ENCODE measurements at regions not wholly inside any gene's neighbourhood (a gene's known extent, or its start where the extent isn't known, plus 50 kb on each side); places are given as distances from the start of the nearest gene placed in this dataset.

- no peak overlapping the region for H3K18ac ChIP-seq (ENCODE audit: insufficient read length, low read depth, low read length)
- no peak overlapping the region for H4K8ac ChIP-seq (replicated peaks; ENCODE audit: insufficient read length, low read depth, low read length)
- no peaks in the 10 kb centered on the region for H3K4me1 ChIP-seq (ENCODE audit: insufficient read depth, low read length)
- no peaks in the 10 kb centered on the region for H3K27me3 Mint-ChIP-seq (ENCODE audit: low read depth)
- no peak for DNase-seq
- H3K56ac ChIP-seq (ENCODE audit: insufficient read length, low read depth, low read length) = no peak overlapping the region
- H2BK15ac ChIP-seq (ENCODE audit: low read depth, low read length) = no peak overlapping the region
- no peak overlapping the region for H3K23ac ChIP-seq (ENCODE audit: insufficient read length, low read depth, low read length)
- H3K36me3 Mint-ChIP-seq (ENCODE audit: insufficient read depth in 1 of 3, low read depth in 3 of 3) = no peaks in the 10 kb centered on the region; a peak in 1 of 7 replicates
- no peaks in the 10 kb centered on the region for H3K4me1 Mint-ChIP-seq
- no peaks in the 10 kb centered on the region for H4K20me1 ChIP-seq (ENCODE audit: control insufficient read depth, insufficient read depth, insufficient read length)
- H3K79me1 ChIP-seq (ENCODE audit: insufficient read depth, low read depth, low read length, poor library complexity, severe bottlenecking) = no peaks in the 10 kb centered on the region
- no peak overlapping the region for H3K4me3 Mint-ChIP-seq
- H3K27ac ChIP-seq (ENCODE audit: insufficient read length, low read depth, low read length) = no peak overlapping the region
- no peak overlapping the region for H3K27ac Mint-ChIP-seq
- no peaks in the 10 kb centered on the region for H3K9me3 Mint-ChIP-seq
- TF ChIP-seq, protein P1, sequence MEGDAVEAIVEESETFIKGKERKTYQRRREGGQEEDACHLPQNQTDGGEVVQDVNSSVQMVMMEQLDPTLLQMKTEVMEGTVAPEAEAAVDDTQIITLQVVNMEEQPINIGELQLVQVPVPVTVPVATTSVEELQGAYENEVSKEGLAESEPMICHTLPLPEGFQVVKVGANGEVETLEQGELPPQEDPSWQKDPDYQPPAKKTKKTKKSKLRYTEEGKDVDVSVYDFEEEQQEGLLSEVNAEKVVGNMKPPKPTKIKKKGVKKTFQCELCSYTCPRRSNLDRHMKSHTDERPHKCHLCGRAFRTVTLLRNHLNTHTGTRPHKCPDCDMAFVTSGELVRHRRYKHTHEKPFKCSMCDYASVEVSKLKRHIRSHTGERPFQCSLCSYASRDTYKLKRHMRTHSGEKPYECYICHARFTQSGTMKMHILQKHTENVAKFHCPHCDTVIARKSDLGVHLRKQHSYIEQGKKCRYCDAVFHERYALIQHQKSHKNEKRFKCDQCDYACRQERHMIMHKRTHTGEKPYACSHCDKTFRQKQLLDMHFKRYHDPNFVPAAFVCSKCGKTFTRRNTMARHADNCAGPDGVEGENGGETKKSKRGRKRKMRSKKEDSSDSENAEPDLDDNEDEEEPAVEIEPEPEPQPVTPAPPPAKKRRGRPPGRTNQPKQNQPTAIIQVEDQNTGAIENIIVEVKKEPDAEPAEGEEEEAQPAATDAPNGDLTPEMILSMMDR (conservative IDR thresholded peaks at IDR 0.05) = no peak
- no peak overlapping the region for H2BK5ac ChIP-seq (ENCODE audit: insufficient read length, low read length)
- H3K9ac ChIP-seq (ENCODE audit: extremely low read depth, insufficient read length, low read length) = no peak overlapping the region
- no peak overlapping the region for H3K4ac ChIP-seq (ENCODE audit: low read depth, low read length)
- no peaks in the 10 kb centered on the region for H3K23me2 ChIP-seq (ENCODE audit: insufficient read length, low read depth, low read length, poor library complexity, severe bottlenecking)
- no peak overlapping the region for H2AK5ac ChIP-seq (ENCODE audit: insufficient read length, low read length)
- no peak overlapping the region for H2BK120ac ChIP-seq (ENCODE audit: low read depth, low read length, poor library complexity, severe bottlenecking)
- H3K14ac ChIP-seq (ENCODE audit: insufficient read depth, low read length) = no peak overlapping the region
- H2BK20ac ChIP-seq (ENCODE audit: low read depth, low read length, poor library complexity, severe bottlenecking) = no peak overlapping the region
- H4K5ac ChIP-seq (ENCODE audit: insufficient read length, low read depth, low read length) = no peak overlapping the region
- H3K79me2 ChIP-seq (ENCODE audit: insufficient read depth, low read length) = no peaks in the 10 kb centered on the region
- H3K9me3 ChIP-seq (ENCODE audit: control insufficient read depth, low read depth, low read length) = no peaks in the 10 kb centered on the region
- H4K91ac ChIP-seq (ENCODE audit: insufficient read length, low read depth, low read length) = no peak overlapping the region
- H3K4me2 ChIP-seq (ENCODE audit: insufficient read depth, insufficient read length, low read length) = no peak overlapping the region
- no peaks in the 10 kb centered on the region for H3K27me3 ChIP-seq (ENCODE audit: insufficient read depth, low read length)
- H2AFZ ChIP-seq (ENCODE audit: low read length) = no peak overlapping the region
- H2BK12ac ChIP-seq (ENCODE audit: insufficient read length, low read depth, low read length) = no peak overlapping the region
- no peak overlapping the region for H3T11ph ChIP-seq (ENCODE audit: low read length)
These were observed 108.5 kb upstream of the CARMIL1 start for GRCh38 chr6:25170640-25171039.

All from H9 (cell line).